ENCODE measurements at regions not wholly inside any gene's neighbourhood (a gene's known extent, or its start where the extent isn't known, plus 50 kb on each side); places are given as distances from the start of the nearest gene placed in this dataset.

GRCh38 chr2:190139371-190139770, 76.8 kb upstream of the MSTN start:
- Histone ChIP-seq H3K4me3 (no peak overlapping the region), H3K36me3 (no peaks in the 10 kb centered on the region), H3K9me3 (peaks cover 0 to 12% of the 10 kb centered on the region in 2 donors), H3K27me3 (no peaks in the 10 kb centered on the region), H3K4me1 (peaks cover 0 to 5% (median 0%) of the 10 kb centered on the region in 4 donors), H3K27ac (no peak overlapping the region)
- no peak for DNase-seq
- TF ChIP-seq POLR2A (IDR thresholded peaks at IDR 0.05) (no peak), EP300 (IDR thresholded peaks at IDR 0.05; ENCODE audit: low read depth) (no peak), POLR2AphosphoS5 (IDR thresholded peaks at IDR 0.05) (no peak)
- TF ChIP-seq, protein P1, sequence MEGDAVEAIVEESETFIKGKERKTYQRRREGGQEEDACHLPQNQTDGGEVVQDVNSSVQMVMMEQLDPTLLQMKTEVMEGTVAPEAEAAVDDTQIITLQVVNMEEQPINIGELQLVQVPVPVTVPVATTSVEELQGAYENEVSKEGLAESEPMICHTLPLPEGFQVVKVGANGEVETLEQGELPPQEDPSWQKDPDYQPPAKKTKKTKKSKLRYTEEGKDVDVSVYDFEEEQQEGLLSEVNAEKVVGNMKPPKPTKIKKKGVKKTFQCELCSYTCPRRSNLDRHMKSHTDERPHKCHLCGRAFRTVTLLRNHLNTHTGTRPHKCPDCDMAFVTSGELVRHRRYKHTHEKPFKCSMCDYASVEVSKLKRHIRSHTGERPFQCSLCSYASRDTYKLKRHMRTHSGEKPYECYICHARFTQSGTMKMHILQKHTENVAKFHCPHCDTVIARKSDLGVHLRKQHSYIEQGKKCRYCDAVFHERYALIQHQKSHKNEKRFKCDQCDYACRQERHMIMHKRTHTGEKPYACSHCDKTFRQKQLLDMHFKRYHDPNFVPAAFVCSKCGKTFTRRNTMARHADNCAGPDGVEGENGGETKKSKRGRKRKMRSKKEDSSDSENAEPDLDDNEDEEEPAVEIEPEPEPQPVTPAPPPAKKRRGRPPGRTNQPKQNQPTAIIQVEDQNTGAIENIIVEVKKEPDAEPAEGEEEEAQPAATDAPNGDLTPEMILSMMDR (IDR thresholded peaks at IDR 0.05): no peak
- intact Hi-C loops (cut with DNase I; ENCODE audit: low total_unique reads): no loop called here
- 100% methylated on average over 1 of the region's 1 CpG; no CpG with 5 or more reads in 1 of the 2 donors for WGBS, 2 donors (ENCODE audit: low coverage in 1 of 2)
- in situ Hi-C loops (cut with MboI; ENCODE audit: low pct_ligation_motif_present in 1 of 4, low pct_unique_long_range_greater_than_20kb in 1 of 4, low sequenced_read_pairs in 3 of 4): no loop called here

- 90 to 100% methylated on average over 1 of the region's 1 CpG for WGBS, 2 donors (ENCODE audit: low coverage in 1 of 2)
- Histone ChIP-seq H3K27me3 (no peaks in the 10 kb centered on the region), H3K27ac (no peak overlapping the region), H3K4me1 (peaks cover 0 to 5% (median 0%) of the 10 kb centered on the region in 4 donors), H3K36me3 (no peaks in the 10 kb centered on the region), H3K4me3 (no peak overlapping the region), H3K9me3 (peaks cover 0 to 12% of the 10 kb centered on the region in 2 donors)
- in situ Hi-C loops (cut with MboI; ENCODE audit: low pct_ligation_motif_present in 1 of 4, low pct_unique_long_range_greater_than_20kb in 1 of 4, low sequenced_read_pairs in 3 of 4) (no loop called here), intact Hi-C loops (cut with DNase I; ENCODE audit: low total_unique reads) (no loop called here)
- no peak for TF ChIP-seq EP300 (IDR thresholded peaks at IDR 0.05; ENCODE audit: low read depth)
- TF ChIP-seq, protein P1 (IDR thresholded peaks at IDR 0.05): no peak
- no peak for TF ChIP-seq POLR2A (IDR thresholded peaks at IDR 0.05)
- TF ChIP-seq POLR2AphosphoS5 (IDR thresholded peaks at IDR 0.05): no peak
- DNase-seq: no peak
These were observed 75.5 kb upstream of the MSTN start for GRCh38 chr2:190138032-190138431.

DNA sequence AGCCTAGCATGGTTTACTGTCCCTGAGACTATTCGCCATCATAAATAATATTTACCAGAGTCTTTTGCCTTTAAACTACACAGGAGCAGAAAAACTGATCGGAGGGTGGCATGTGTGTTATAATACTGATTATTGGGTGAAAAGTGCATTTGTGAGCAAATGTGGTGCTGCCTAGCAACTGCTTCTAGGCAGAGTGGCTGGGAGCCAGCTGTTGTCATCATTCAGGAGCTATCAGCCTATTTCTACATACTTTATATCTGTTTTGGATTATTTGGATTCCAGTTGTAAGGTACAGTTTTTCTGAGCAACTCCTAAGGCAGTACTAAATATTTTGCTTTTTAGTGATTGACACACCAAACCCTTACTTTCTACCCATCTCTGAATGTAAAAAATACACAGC, 75.0 kb upstream of the MSTN start:
- Histone ChIP-seq H3K27me3 (no peaks in the 10 kb centered on the region), H3K9me3 (peaks cover 0 to 12% of the 10 kb centered on the region in 2 donors), H3K27ac (no peak overlapping the region), H3K4me1 (peaks cover 0 to 5% (median 0%) of the 10 kb centered on the region in 4 donors), H3K4me3 (no peak overlapping the region), H3K36me3 (no peaks in the 10 kb centered on the region)
- TF ChIP-seq POLR2A (IDR thresholded peaks at IDR 0.05) (no peak), EP300 (IDR thresholded peaks at IDR 0.05; ENCODE audit: low read depth) (no peak), POLR2AphosphoS5 (IDR thresholded peaks at IDR 0.05) (no peak)
- TF ChIP-seq, protein P1 (IDR thresholded peaks at IDR 0.05): no peak
- no peak for DNase-seq
- in situ Hi-C loops (cut with MboI; ENCODE audit: low pct_ligation_motif_present in 1 of 4, low pct_unique_long_range_greater_than_20kb in 1 of 4, low sequenced_read_pairs in 3 of 4): no loop called here
- WGBS, 2 donors (ENCODE audit: low coverage in 1 of 2): 83 to 94% methylated on average over 1 to 2 of the region's 2 CpGs
- intact Hi-C loops (cut with DNase I; ENCODE audit: low total_unique reads): no loop called here

GRCh38 chr2:190136825-190137224, 74.3 kb upstream of the MSTN start:
- TF ChIP-seq POLR2A (IDR thresholded peaks at IDR 0.05) (no peak), POLR2AphosphoS5 (IDR thresholded peaks at IDR 0.05) (no peak), EP300 (IDR thresholded peaks at IDR 0.05; ENCODE audit: low read depth) (no peak)
- TF ChIP-seq, protein P1 (IDR thresholded peaks at IDR 0.05): no peak
- 94 to 100% methylated on average over 2 of the region's 2 CpGs for WGBS, 2 donors (ENCODE audit: low coverage in 1 of 2)
- no peaks in the 10 kb centered on the region for H3K36me3 ChIP-seq
- intact Hi-C loops (cut with DNase I; ENCODE audit: low total_unique reads): no loop called here
- H3K9me3 ChIP-seq: peaks cover 0 to 12% of the 10 kb centered on the region in 2 donors
- peak overlapping the region; percentile 10 to 55 (median 38) for H3K27ac ChIP-seq
- DNase-seq: no peak
- in situ Hi-C loops (cut with MboI; ENCODE audit: low pct_ligation_motif_present in 1 of 4, low pct_unique_long_range_greater_than_20kb in 1 of 4, low sequenced_read_pairs in 3 of 4): no loop called here
- peaks cover 0 to 5% (median 0%) of the 10 kb centered on the region in 4 donors for H3K4me1 ChIP-seq
- no peak overlapping the region for H3K4me3 ChIP-seq
- H3K27me3 ChIP-seq: no peaks in the 10 kb centered on the region

Data from transverse colon (tissue), 4 donors.